OCI-LY3 (cell line): ENCODE measurements at regions not wholly inside any gene's neighbourhood (a gene's known extent, or its start where the extent isn't known, plus 50 kb on each side); places are given as distances from the start of the nearest gene placed in this dataset.

Experiments
- H2AFZ ChIP-seq: fragments of 200-600, 300-600 bp; shearing (Covaris generic); 2 replicates; pipeline ENCODE4 v1.6.0; 2014; ENCODE audit warnings: antibody characterized with exemption, low read depth, low read length
- H3K27ac ChIP-seq: fragments of 200-600, 300-600 bp; sonication (generic); 2 replicates; pipeline ENCODE4 v1.5.1; 2014; ENCODE audit warnings: mild to moderate bottlenecking, low read length, moderate library complexity, mixed read lengths
- H3K27me3 ChIP-seq: fragments of 200-600, 300-600 bp; sonication (generic); 2 replicates; pipeline ENCODE4 v1.6.1; 2014; ENCODE audit warnings: low read depth, low read length, mixed read lengths
- H3K36me3 ChIP-seq: fragments of 200-600, 300-600 bp; sonication (generic); replicated peaks from 2 replicates; pipeline ENCODE3; 2014; ENCODE audit warnings: low read depth, low read length, mixed read lengths
- H3K4me1 ChIP-seq: fragments of 300-600, 200-600 bp; sonication (generic); 2 replicates; pipeline ENCODE4 v1.6.1; 2014; ENCODE audit warnings: low read length, mixed read lengths
- H3K4me2 ChIP-seq: fragments of 200-600, 300-600 bp; sonication (generic); 2 replicates; pipeline ENCODE4 v1.6.1; 2014; ENCODE audit warnings: low read length, mixed read lengths
- H3K4me3 ChIP-seq: fragments of 300-600, 200-600 bp; sonication (generic); 2 replicates; pipeline ENCODE4 v1.5.1; 2014; ENCODE audit warnings: antibody characterized with exemption, mild to moderate bottlenecking, low read length, moderate library complexity
- H3K79me2 ChIP-seq: fragments of 300-600, 200-600 bp; shearing (Covaris generic); 2 replicates; pipeline ENCODE4 v1.6.1; 2014; ENCODE audit warnings: mild to moderate bottlenecking, low read length, mixed read lengths
- H3K9ac ChIP-seq: fragments of 300-600, 200-600 bp; shearing (Covaris generic); 2 replicates; pipeline ENCODE4 v1.6.0; 2014; ENCODE audit warnings: mild to moderate bottlenecking, low read length, moderate library complexity
- H3K9me3 ChIP-seq: fragments of 200-600, 300-600 bp; shearing (Covaris generic); 2 replicates; pipeline ENCODE4 v1.6.1; 2014; ENCODE audit warnings: low read length, mixed read lengths; ENCODE audit not compliant: insufficient read depth
- H4K20me1 ChIP-seq: fragments of 200-600, 300-600 bp; sonication (generic); 2 replicates; pipeline ENCODE4 v1.6.1; 2016; ENCODE audit warnings: low read length, mixed read lengths; ENCODE audit not compliant: insufficient read depth
- CTCF ChIP-seq: fragments of 200-600, 300-600 bp; sonication (generic); IDR thresholded peaks from 2 replicates; pipeline ENCODE4 v1.5.1; 2014; ENCODE audit warnings: antibody characterized with exemption, low read length, low read depth
- EZH2phosphoT487 ChIP-seq: fragments of 200-600 bp; shearing (Covaris generic); IDR thresholded peaks from 2 replicates; pipeline ENCODE4 v1.6.1; 2018; ENCODE audit warnings: antibody characterized with exemption, mixed run types, low read depth

- Histone ChIP-seq H3K4me3 (no peak overlapping the region), H3K79me2 (no peaks in the 10 kb centered on the region), H3K36me3 (no peaks in the 10 kb centered on the region), H3K4me2 (no peak overlapping the region), H3K27me3 (0 out of 2 replicates have a peak, but pooled peaks cover 5% of the 10 kb centered on the region), H3K4me1 (peaks cover 8% of the 10 kb centered on the region), H3K9me3 (no peaks in the 10 kb centered on the region), H4K20me1 (no peaks in the 10 kb centered on the region), H3K9ac (no peak overlapping the region), H3K27ac (no peak overlapping the region), H2AFZ (no peak overlapping the region)
- TF ChIP-seq CTCF (no peak), EZH2phosphoT487 (no peak)
Measured at GRCh38 chr3:159144891-159145290, 343.0 kb downstream of the MFSD1 start.

GRCh38 chr3:159146392-159146791, 344.5 kb downstream of the MFSD1 start:
- Histone ChIP-seq H3K27ac (no peak overlapping the region), H2AFZ (no peak overlapping the region), H3K79me2 (no peaks in the 10 kb centered on the region), H3K4me2 (no peak overlapping the region), H3K9ac (no peak overlapping the region), H3K36me3 (no peaks in the 10 kb centered on the region), H3K4me3 (no peak overlapping the region), H4K20me1 (no peaks in the 10 kb centered on the region), H3K27me3 (0 out of 2 replicates have a peak, but pooled peaks cover 5% of the 10 kb centered on the region), H3K4me1 (peaks cover 8% of the 10 kb centered on the region), H3K9me3 (no peaks in the 10 kb centered on the region)
- TF ChIP-seq CTCF (no peak), EZH2phosphoT487 (no peak)

- Histone ChIP-seq H2AFZ (no peak overlapping the region), H3K27ac (no peak overlapping the region)
- no peak for TF ChIP-seq EZH2phosphoT487
- no peak for TF ChIP-seq CTCF
Measured at GRCh38 chr3:159146856-159147435, 345.1 kb downstream of the MFSD1 start.

GRCh38 chr3:159147813-159148212, 346.0 kb downstream of the MFSD1 start:
- Histone ChIP-seq H3K9ac (no peak overlapping the region), H3K36me3 (no peaks in the 10 kb centered on the region), H3K27ac (no peak overlapping the region), H3K4me3 (no peak overlapping the region), H3K79me2 (no peaks in the 10 kb centered on the region), H3K9me3 (no peaks in the 10 kb centered on the region), H3K4me1 (peaks cover 8% of the 10 kb centered on the region), H4K20me1 (no peaks in the 10 kb centered on the region), H3K27me3 (0 out of 2 replicates have a peak, but pooled peaks cover 5% of the 10 kb centered on the region), H3K4me2 (no peak overlapping the region), H2AFZ (no peak overlapping the region)
- TF ChIP-seq EZH2phosphoT487 = no peak
- no peak for TF ChIP-seq CTCF

More at GRCh38 chr3:159146856-159147435, 345.1 kb downstream of the MFSD1 start:
- no peaks in the 10 kb centered on the region for H3K79me2 ChIP-seq
- no peak overlapping the region for H3K4me3 ChIP-seq
- peak overlapping the region; percentile 26 for H3K4me2 ChIP-seq
- no peaks in the 10 kb centered on the region for H3K9me3 ChIP-seq
- peaks cover 8% of the 10 kb centered on the region for H3K4me1 ChIP-seq
- no peaks in the 10 kb centered on the region for H3K36me3 ChIP-seq
- H3K9ac ChIP-seq = no peak overlapping the region
- no peaks in the 10 kb centered on the region for H4K20me1 ChIP-seq
- H3K27me3 ChIP-seq = 0 out of 2 replicates have a peak, but pooled peaks cover 5% of the 10 kb centered on the region
